CMK (cell line): ENCODE measurements at regions not wholly inside any gene's neighbourhood (a gene's known extent, or its start where the extent isn't known, plus 50 kb on each side); places are given as distances from the start of the nearest gene placed in this dataset.

Experiments used
- DNase-seq: peaks from one replicate; pipeline ENCODE4 v3.0.0-alpha.2; 2010; ENCODE audit warnings: low read depth

DNA sequence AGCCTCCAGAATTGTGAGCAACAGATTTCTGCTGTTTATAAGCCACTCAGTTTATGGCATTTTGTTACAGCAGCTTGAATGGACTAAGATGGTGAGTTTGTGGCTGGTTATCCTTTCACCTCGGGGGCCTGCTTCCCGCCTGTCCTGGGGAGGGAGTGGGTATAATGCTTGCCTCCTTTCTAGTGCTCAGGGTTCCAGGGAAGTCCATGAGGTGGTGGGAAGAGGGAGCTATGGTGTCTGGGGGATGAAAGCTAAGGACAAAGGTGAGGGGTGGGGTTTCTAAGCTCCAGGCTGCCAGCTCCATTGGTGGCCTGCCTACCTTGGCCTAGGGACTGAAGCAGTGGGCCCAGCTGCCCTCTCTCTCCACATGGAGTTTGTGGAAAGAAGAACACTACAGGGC lies 50.2 kb upstream of the SDK2 start:
- DNase-seq: no peak

DNA sequence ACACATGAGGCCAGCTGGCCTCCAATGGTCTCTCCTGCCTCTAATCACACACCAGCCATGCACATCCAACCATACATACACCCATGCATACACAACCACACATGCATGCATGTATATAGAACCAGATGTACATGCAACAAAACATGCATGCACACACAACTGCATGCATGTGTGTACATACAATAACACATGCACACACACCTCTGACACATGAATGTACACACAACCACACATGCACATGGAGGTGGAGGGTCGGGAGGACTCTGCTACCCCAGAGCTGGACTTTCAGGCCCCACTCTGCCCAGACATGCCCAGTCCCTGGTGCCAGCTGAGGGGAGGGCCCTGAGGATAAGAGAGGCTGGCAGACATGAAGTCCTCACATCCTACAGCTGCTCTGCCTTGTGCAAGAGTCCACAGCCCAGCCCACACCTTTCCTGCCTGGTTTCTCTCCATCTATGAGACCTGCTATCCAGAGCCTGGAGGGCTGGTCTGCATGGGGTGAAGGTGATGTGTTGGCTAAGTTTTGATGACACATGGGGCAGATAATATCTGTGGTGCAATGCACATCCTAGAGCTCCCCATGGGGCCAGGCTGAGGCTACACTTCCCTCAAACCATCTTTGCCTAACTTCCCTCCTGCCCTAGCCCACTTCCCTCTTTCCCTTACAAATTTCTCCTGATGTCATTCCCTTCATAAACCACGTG lies 50.9 kb upstream of the SDK2 start:
- no peak for DNase-seq

DNA sequence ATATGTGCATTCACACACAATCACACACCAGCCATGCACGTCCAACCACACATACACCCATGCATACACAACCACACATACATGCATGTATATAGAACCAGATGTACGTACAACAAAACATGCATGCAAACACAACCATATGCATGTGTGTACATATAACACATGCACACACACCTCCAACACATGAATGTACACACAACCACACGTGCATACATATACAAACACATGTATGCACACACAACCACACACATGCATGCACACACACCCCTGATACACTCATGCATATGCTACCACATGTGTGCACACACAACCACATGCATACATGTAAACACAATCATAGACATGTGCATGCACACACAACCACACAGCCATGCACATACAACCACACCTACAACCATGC lies 52.0 kb upstream of the SDK2 start:
- no peak for DNase-seq

DNA sequence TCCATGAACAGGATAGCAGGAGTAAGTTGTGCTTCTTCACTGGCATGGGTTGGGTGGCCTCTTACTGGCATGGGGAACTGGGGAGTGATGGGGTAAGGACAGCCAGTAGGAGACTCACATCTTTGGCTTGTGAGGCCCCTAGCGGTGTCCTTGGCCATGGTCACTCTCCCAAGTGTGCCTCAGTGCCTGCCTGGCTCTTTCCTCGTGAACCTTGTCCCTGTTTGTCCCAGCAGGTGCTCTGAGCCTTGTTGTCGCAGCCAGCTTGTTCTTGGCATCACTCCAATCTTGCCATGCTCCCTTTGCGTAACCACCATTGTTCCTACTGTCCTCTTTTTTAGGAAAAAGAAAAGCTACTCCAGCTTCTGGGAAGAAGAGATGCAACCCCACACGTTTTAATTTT lies 53.6 kb upstream of the SDK2 start:
- no peak for DNase-seq

DNA sequence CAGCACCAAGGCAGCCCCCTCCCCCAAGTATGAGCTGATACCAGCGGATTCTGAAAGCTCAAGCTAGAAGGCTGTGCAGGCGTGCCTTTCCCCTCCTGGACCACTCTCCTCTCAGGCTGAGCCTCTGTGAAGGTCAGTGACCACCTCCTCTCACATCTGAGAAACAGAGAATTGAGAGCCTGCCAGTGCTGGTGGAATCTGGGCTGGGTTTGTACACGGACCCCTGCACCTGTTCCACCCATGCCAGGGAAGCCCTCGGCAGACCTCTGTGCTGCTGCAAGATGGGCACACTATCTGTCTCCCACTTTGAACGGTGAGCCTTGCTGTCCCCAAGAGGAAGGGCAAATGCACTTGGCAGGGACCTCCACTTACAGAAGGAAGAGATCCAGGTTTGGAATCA lies 54.7 kb upstream of the SDK2 start:
- no peak for DNase-seq

DNA sequence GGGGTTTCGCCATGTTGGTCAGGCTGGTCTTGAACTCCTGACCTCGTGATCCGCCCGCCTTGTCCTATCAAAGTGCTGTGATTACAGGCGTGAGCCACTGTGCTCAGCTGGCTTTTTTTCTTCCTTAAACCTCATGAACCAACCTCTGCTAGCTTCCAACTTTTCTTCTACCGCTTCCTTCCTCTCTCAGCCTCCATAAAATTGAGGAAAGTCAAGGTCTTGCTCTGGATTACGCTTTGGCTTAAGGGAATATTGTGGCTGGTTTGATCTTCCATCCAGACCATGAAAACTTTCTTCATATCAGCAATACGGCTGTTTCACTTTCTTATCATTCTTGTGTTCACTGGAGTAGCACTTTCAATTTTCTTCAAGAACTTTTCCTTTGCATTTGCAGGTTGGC lies 57.5 kb upstream of the SDK2 start:
- DNase-seq: no peak

DNA sequence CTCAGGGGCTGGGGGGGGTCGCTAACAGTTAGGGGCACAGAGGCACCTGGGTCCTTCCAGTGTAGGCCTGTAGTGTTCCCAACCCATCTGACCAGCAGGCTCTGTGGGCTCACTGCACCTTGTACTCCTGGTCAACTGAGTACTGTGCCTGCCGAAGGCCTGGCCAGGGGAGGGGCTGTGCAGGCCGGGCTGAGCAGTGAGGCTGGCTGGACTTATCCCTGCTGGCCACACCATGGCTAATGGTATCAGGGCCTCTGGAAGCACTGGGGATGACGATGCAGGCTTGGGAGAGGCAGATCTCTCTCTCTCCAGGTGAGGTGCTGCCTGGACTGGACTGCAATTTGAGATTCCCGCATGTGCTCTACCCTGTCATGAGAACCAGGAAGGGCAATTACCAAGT lies 58.9 kb upstream of the SDK2 start:
- no peak for DNase-seq

DNA sequence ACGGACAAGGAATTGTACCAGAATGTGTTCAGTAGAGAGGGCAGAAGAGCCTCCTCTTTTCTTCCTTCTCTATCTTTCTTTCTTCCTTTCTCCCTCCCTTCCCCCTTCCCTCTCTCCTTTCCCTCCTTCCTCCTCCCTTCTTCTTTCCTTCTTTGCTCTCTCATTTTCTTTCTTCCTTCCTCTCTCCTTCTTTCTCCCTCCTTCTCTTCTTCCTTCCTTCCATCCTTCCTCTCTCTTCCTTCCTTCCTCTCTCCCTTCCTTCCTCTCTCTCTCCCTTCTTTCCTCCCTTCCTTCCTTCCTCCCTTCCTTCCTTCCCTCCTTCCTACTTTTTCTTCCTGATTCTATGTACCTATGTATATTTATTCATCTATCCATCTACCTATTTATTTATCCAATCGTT lies 59.7 kb upstream of the SDK2 start:
- DNase-seq: no peak

DNA sequence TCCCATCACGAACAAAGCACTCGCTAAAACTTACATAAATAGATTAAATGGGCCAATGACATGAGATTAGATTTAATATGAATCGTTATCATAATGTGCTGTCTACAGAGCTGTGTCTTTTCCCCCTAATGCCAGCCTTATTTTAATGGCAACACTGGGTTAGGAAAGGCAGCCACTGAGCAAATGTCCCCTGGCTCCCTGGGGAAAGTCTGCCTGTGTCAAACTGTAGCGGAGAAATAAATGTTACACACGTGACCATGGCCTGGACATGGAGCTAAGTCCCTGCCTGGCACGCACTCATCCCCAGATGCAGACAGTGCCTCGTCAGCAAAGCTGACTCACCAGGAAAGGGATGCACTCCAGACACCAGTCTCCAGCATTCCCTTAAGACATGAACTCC lies 61.3 kb upstream of the SDK2 start:
- no peak for DNase-seq

DNA sequence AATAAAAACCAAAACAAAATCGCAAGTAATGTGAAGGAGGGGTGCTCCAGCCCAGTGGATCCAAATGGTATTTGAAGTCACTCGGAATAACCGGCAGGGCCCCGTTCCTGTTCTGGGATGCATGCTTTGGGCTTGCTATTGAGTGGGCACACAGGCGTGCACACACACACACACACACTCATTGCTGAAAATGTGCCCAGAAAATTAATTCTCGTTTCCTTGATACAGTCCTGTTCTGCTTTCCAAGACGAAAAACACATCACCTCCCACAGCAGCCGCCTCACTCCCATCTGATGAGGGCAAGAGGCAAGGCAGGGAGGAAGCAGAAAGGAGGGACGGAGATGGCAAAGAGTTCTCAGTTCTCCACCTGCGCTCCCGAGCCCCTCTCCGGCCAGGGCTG lies 62.2 kb upstream of the SDK2 start:
- no peak for DNase-seq

DNA sequence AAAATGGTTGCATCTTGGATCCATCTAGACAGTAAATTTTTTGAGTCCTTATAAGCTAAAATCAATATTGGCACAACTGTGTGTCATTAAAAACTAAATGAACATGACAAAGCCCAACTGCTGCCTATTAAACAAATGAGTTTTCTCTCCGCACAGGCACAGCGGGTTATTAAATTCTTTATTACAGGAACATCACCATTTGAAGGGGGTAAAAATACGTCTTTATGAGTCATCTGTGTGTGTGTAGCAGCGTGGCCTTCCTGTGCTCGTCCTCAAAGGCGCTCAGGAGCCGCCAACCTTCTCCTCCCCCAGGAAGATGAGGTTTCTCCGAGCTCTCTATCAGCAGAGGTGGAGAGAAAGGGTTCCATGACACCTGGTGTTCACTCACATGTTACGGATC lies 62.6 kb upstream of the SDK2 start:
- DNase-seq: no peak

DNA sequence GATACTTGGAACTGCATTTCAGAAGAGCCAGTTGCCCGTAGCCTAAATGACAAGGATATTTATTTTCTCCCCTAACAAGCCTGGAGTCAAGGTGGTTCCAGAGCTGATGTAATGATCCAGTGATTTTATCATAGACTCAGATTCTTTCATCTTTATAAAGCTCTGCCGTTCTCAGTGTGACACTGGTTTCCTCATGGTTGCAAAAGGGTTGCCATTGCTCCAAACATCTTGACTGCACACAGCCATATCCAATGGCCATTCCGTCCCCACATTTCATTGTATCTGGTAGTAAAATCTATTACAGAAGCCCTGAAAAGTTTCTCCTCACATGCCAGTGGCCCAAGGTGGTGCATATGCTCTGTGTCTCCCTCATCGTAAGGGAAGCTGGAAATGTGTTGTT lies 63.1 kb upstream of the SDK2 start:
- no peak for DNase-seq

DNA sequence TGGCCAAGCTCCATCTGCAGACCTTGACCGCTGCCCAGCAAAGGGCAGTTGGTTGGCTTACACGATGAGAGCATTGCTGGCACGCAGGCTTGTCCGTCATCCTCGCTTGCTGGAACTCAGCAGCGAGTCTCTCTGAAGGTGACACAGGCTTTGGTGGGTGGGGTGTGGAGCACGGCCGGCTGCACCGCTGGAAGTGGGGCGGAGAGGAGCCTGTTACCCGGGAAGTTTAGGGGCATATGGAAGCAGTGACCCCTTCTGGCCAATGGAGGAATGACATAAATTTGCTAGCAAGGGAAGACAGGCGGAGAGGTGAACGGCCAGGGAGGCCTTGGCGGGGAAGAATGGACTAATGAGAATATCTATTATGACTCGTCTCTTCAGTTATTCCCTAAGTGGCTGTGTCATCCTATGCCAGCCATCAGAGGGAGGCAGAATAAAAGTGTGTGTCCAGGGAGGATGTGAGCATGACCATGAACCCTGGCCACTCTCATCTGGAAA lies 65.9 kb upstream of the SDK2 start:
- DNase-seq: peak; percentile 18

DNA sequence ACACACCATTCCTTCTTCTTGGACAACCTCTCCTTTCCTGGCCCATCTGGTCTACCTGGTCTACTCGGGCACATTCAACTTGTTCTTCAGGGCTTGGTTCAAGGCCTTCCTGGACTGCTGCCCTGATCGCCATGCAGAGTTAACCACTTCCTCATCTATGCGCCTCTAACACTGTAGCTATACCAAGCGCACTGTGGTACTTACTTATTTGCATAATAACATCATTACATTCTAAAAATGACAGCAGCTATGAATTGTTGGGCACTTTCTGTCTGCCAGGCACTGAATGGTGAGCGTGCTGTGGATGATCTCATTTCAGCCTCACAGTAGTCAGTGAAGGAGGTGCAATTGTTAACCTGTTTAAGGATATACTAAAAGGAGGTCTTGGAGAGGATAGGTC lies 66.9 kb upstream of the SDK2 start:
- DNase-seq: no peak

DNA sequence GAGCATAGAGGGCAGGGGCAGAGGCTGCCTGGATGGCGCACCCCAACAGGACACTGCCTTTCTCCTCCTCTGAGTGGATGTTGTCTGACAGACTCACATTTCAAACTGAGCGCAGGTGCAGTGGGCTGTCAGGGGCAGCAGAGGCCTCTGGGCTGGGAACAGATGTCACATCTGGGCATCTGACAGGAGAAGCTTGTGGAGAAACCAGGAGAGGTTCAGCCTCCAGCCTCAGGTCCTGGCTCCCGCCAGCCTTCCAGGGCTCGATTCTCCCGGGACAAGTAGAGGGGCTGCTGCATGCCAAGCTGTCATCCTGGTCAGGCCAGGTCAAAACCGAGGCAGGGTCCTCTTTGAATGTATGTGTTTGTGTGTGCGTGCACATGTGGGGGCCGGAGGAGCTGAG lies 67.7 kb upstream of the SDK2 start:
- DNase-seq: no peak

DNA sequence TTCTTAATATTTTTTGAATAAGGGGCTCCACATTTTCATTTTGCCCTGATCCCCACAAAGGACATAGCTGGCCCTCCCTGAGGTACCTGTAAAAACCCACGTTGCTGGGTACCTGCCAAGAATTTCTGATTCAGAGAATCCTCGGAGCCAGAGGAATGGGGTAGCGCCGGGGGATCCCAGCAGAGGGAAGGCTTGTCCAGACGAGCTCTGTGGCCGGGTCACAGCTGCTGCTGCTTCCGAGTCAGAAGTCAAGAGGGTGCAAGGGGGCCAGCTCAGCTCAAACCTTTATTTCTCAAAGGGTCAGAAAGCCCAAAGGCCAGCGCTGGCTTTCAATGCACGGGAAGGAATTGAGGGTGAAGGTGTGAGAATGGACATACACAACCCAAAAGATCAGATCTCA lies 68.9 kb upstream of the SDK2 start:
- no peak for DNase-seq

DNA sequence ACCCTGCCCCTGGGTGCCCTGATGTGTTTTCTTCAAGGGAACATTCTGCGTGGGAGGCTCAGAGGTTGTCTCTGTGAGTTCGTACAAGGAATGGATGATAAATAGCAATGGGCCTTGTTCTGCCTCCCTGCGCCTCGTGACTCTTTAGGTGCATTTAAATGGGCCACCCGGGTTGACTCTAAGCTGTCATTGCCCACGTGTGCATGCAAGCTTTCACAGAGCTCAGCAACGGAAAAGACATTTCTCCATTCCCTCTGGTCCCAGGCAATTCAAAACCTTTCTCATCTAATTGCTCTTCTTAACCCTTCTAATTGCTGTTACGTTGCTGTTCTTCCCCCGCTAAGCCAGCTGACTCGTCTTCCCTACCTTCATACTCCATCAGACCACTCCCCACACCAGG lies 71.5 kb upstream of the SDK2 start:
- DNase-seq: no peak

DNA sequence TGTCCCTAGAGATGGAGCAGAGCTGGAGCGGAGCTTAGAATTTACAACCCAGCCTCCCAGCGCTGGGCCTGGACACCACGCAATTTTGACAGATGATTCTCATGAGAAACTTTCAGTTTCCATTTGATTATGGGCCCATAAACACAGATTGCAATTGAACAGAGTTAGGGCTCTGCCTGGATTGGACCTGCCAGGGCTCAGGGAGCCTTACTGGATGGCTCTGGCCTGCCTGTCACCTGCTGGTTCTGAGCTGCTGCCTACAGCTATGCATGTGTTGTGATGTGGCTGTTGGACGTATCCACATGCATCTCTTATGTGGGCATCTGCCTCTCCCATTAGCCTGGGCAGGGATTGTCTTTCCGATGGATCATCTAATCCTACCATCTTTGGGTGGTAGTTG lies 73.4 kb upstream of the SDK2 start:
- DNase-seq: no peak

DNA sequence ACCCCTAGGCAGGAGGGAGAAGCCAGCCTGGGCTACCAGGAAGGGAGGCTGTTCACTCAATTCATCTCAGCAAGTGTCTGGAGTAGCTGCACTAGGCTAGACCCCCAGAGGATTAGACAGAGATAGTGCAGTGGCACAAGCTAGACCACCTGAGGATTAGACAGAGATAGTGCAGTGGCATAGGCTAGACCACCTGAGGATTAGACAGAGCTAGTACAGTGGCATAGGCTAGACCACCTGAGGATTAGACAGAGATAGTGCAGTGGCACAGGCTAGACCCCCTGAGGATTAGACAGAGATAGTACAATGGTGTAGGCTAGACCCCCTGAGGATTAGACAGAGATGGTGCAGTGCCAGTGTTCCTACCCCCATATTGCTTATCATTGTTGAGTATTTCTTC lies 74.1 kb upstream of the SDK2 start:
- DNase-seq: no peak

DNA sequence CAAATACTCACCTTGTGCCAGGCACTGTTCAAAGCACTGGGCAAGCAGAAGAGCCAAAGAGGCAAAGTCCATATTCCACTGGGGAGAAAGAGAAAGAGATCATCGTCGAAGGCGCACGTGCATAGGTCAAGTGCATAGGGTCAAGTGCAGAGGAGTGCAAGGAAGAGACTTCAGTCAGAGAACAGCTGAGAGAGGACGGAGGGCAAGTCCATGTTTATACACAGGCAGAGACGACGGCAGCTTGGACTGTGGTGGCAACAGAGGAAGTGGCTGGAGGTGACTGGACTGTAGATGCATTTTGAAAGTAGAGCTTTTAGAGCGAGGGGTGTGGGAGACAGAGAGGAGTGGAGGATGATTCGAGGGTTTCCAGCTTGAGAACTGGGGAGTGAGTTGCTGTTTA lies 74.7 kb upstream of the SDK2 start:
- DNase-seq: no peak

DNA sequence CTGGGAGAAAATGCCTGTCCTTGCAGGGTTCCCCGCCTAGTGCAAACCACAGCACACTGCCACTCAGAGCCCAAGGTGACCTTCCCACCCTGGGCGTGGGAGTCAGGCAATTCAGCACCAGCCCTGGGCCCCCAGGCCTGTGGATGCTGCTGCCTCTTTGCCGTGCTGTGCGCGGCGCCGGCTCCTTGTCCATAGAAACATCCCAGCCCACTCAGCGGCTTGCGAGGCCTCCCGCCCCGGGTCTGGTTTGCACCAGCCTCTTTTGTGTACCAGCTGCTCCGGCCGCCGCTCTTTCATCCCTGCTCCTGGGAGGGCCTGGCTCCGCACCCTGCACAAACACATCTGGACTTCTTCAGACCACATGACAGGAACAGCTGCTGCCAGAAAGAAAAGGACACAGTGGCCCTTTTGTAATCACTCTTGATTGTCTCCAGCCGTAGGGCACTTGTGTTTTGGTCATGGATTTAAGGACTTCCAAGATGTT lies 75.4 kb upstream of the SDK2 start:
- no peak for DNase-seq

DNA sequence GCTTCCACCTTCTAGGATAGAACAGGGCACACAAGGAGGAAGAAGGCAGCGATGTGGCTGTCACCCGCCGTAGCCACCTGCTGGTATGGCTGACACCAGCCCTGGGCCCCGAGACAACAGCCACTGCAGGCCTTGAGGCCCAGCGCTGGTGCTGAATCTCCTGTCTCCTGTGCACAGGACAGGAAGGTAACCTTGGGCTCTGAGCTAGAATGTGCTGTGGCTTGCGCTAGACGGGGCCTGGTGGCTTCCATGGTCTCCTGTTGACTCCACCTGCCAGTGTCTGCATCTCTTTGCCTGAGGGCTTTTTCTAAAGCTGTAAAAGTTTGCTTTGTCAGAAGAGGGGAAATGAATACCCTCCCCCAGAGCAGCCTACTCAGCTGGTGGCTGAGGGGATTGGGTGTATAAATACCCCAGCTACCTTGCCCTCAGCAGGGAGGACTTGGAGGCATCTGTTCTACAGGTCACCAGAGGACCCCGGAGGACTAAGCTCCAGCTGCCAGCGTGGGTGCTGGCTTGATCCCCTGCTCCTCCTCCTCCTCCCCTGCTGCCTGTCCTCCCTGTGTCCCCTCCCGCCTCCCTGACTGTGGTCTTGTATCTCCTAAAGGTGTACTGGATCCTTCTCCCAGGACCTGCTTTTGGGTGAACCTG lies 76.1 kb upstream of the SDK2 start:
- no peak for DNase-seq

DNA sequence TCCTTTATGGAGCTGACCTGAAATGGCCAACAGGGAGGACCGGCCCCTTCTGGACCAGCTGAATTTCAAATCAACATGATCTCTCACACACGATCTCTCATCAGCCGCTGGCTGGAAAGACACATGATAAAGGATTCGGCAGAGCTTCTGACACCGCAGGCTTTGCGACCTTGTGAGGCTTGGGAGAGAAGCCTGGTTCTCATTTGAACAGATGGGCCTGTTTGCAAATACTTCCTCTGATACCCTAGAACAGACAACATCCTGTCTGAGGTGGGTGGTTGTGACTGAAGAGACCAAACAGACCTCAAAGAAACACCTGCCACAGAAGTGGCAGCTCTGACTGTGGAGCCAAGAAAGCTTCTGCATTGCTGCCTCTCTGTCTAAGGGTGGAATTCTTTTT lies 77.9 kb upstream of the SDK2 start:
- DNase-seq: no peak

DNA sequence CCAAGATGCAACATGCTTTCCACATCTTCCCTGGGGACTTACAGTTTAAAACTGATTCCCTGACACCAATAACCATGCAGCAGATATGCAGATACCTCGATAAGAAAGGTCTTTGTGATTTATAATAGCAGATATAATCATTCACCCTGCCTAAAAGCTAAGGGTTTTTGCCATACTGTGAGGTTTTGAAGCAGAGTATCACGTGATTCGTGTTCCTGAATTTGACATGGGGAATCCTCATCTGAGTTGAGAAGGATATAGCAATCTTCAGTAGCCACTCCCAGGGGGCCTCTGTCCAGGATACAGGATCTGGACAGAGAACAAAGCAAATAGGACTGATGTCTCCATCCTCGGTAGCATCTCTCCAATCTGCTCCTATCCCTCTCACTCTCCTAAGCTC lies 79.1 kb upstream of the SDK2 start:
- DNase-seq: no peak
